BE2C (cell line): ENCODE measurements at regions not wholly inside any gene's neighbourhood (a gene's known extent, or its start where the extent isn't known, plus 50 kb on each side); places are given as distances from the start of the nearest gene placed in this dataset.
A peak's percentile ranks its signal among the peaks of the same experiment; 100 is the strongest.

Source experiments
- DNase-seq: peaks from one replicate; pipeline ENCODE4 v3.0.0-alpha.2; 2020
- H3K27me3 ChIP-seq: fragments of 250-450 bp; sonication (Bioruptor Pico); 2 replicates; pipeline ENCODE4 v1.5.1; 2020; ENCODE audit warnings: mild to moderate bottlenecking
- H3K36me3 ChIP-seq: fragments of 250-450 bp; sonication (Bioruptor Pico); 2 replicates; pipeline ENCODE4 v1.5.1; 2020; ENCODE audit warnings: mild to moderate bottlenecking
- H3K4me1 ChIP-seq: fragments of 250-450 bp; sonication (Bioruptor Pico); 2 replicates; pipeline ENCODE4 v1.5.1; 2020
- H3K4me3 ChIP-seq: 2 replicates; pipeline ENCODE4 v1.5.1; 2011; ENCODE audit warnings: low read depth, low read length
- H3K9me3 ChIP-seq: fragments of 250-450 bp; sonication (Bioruptor Pico); 2 replicates; pipeline ENCODE4 v1.5.1; 2020
- TF ChIP-seq, protein P1 (sequence below): IDR thresholded peaks from 2 replicates; pipeline ENCODE4 v1.5.1; 2012; ENCODE audit warnings: mild to moderate bottlenecking, low read depth, low read length

GRCh38 chr4:129916991-129917390 lies 821.0 kb downstream of the C4orf33 start:
- Histone ChIP-seq H3K36me3 (no peaks in the 10 kb centered on the region), H3K4me1 (peaks cover 4% of the 10 kb centered on the region; the same call in 1 of the 2 replicates), H3K4me3 (no peak overlapping the region), H3K27me3 (no peaks in the 10 kb centered on the region), H3K9me3 (no peaks in the 10 kb centered on the region)
- no peak for DNase-seq
- TF ChIP-seq, protein P1, sequence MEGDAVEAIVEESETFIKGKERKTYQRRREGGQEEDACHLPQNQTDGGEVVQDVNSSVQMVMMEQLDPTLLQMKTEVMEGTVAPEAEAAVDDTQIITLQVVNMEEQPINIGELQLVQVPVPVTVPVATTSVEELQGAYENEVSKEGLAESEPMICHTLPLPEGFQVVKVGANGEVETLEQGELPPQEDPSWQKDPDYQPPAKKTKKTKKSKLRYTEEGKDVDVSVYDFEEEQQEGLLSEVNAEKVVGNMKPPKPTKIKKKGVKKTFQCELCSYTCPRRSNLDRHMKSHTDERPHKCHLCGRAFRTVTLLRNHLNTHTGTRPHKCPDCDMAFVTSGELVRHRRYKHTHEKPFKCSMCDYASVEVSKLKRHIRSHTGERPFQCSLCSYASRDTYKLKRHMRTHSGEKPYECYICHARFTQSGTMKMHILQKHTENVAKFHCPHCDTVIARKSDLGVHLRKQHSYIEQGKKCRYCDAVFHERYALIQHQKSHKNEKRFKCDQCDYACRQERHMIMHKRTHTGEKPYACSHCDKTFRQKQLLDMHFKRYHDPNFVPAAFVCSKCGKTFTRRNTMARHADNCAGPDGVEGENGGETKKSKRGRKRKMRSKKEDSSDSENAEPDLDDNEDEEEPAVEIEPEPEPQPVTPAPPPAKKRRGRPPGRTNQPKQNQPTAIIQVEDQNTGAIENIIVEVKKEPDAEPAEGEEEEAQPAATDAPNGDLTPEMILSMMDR, result no peak

- TF ChIP-seq, protein P1, result no peak
- no peaks in the 10 kb centered on the region for H3K36me3 ChIP-seq
- peaks cover 4% of the 10 kb centered on the region; the same call in 1 of the 2 replicates for H3K4me1 ChIP-seq
- no peak overlapping the region for H3K4me3 ChIP-seq
- no peaks in the 10 kb centered on the region for H3K9me3 ChIP-seq
- no peaks in the 10 kb centered on the region for H3K27me3 ChIP-seq
- no peak for DNase-seq
Measured at GRCh38 chr4:129917651-129918050, 821.7 kb downstream of the C4orf33 start.

GRCh38 chr4:129926936-129927335 lies 831.0 kb downstream of the C4orf33 start:
- Histone ChIP-seq H3K36me3 (no peaks in the 10 kb centered on the region), H3K4me1 (no peaks in the 10 kb centered on the region), H3K27me3 (no peaks in the 10 kb centered on the region), H3K9me3 (no peaks in the 10 kb centered on the region), H3K4me3 (no peak overlapping the region)
- TF ChIP-seq, protein P1, result peak; percentile 33
- DNase-seq, result no peak

- H3K9me3 ChIP-seq, result no peaks in the 10 kb centered on the region
- peak; percentile 51 for DNase-seq
- no peaks in the 10 kb centered on the region for H3K27me3 ChIP-seq
- TF ChIP-seq, protein P1, result peak; percentile 82
- H3K4me3 ChIP-seq, result no peak overlapping the region
- no peaks in the 10 kb centered on the region for H3K36me3 ChIP-seq
- no peaks in the 10 kb centered on the region for H3K4me1 ChIP-seq
Measured at GRCh38 chr4:129929052-129929451, 833.1 kb downstream of the C4orf33 start.

GRCh38 chr4:129929984-129930383 lies 834.0 kb downstream of the C4orf33 start:
- H3K4me3 ChIP-seq, result no peak overlapping the region
- H3K4me1 ChIP-seq, result no peaks in the 10 kb centered on the region
- no peaks in the 10 kb centered on the region for H3K27me3 ChIP-seq
- no peak for DNase-seq
- H3K36me3 ChIP-seq, result no peaks in the 10 kb centered on the region
- no peaks in the 10 kb centered on the region for H3K9me3 ChIP-seq
- TF ChIP-seq, protein P1, result no peak

DNA sequence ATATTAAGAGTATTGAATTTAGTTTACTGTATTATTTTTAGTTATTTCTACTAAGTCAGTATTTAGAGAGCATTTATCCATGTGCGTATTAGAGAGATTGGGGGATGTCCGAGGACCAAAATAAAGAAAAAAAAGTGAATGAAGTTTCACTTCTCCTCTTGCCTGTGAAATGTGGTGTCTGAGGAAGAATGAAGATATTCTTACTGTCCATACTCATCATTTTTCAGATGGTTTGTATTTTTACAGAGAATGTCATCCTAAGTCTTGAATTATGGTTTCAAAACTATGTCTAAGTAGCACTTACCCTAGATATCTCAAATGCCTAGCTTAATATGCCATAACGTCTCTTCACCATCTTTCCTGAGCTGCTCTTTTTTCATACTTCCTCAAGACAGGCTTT lies 854.3 kb downstream of the C4orf33 start:
- H3K27me3 ChIP-seq, result no peaks in the 10 kb centered on the region
- DNase-seq, result no peak
- H3K9me3 ChIP-seq, result no peaks in the 10 kb centered on the region
- TF ChIP-seq, protein P1, result no peak
- H3K36me3 ChIP-seq, result no peaks in the 10 kb centered on the region
- H3K4me3 ChIP-seq, result no peak overlapping the region
- no peaks in the 10 kb centered on the region for H3K4me1 ChIP-seq
